Upper lobe of left lung (tissue), 6 donors: ENCODE measurements at regions not wholly inside any gene's neighbourhood (a gene's known extent, or its start where the extent isn't known, plus 50 kb on each side); places are given as distances from the start of the nearest gene placed in this dataset.

ENCODE experiments used
- ATAC-seq, 2 donors: fragments of 200-7000 bp; cut with Tn5 transposase; one replicate each; pipeline ENCODE4 v1.9.1; 2022; ENCODE audit warnings: mild to moderate bottlenecking in 2 of 2, moderate library complexity in 2 of 2; ENCODE audit not compliant: low FRiP score in 2 of 2
- DNase-seq, 2 donors: peaks; one replicate each; pipeline ENCODE4 v3.0.0-alpha.2; 2019 to 2020
- H3K27ac ChIP-seq, 4 donors: fragments of 200-600 bp; sonication (generic); one replicate each; pipeline ENCODE4 v1.5.1; 2016 to 2019
- H3K27me3 ChIP-seq, 4 donors: fragments of 200-600 bp; sonication (generic); one replicate each; pipeline ENCODE4 v1.5.1; 2017 to 2019
- H3K36me3 ChIP-seq, 4 donors: fragments of 200-600 bp; sonication (generic); one replicate each; pipeline ENCODE4 v1.5.1; 2016 to 2019
- H3K4me1 ChIP-seq, 4 donors: fragments of 200-600 bp; sonication (generic); one replicate each; pipeline ENCODE4 v1.5.1; 2018 to 2019
- H3K4me3 ChIP-seq, 4 donors: fragments of 200-600 bp; sonication (generic); one replicate each; pipeline ENCODE4 v1.5.1; 2017 to 2019; ENCODE audit warnings: mild to moderate bottlenecking in 2 of 4, moderate library complexity in 1 of 4
- H3K9me3 ChIP-seq, 4 donors: fragments of 200-600 bp; sonication (generic); one replicate each; pipeline ENCODE4 v1.5.1; 2018 to 2019
- EP300 ChIP-seq, 4 donors: sonication (generic); formaldehyde crosslinking; IDR thresholded peaks; one replicate each; pipeline ENCODE4 v1.5.1; 2017; ENCODE audit warnings: antibody characterized with exemption in 4 of 4, control low read depth in 2 of 4
- POLR2A ChIP-seq, 4 donors: fragments of 450-650 bp; IDR thresholded peaks; one replicate each; pipeline ENCODE4 v1.5.1; 2016 to 2017; ENCODE audit warnings: antibody characterized with exemption in 4 of 4, mild to moderate bottlenecking in 2 of 4
- POLR2AphosphoS5 ChIP-seq, 2 donors: sonication (generic); formaldehyde crosslinking; IDR thresholded peaks; one replicate each; pipeline ENCODE4 v1.5.1; 2017; ENCODE audit warnings: antibody characterized with exemption in 2 of 2
- WGBS, 2 donors: methylation state at CpG; one replicate each; pipeline ENCODE4 v1.1.5; 2017 to 2018; 5-methylcytosine and 5-hydroxymethylcytosine counted together
- TF ChIP-seq, protein P1 (sequence below), 6 experiments: fragments of 450-650 bp in 4 of 6; fragments of 200-600 bp in 2 of 6; sonication (generic) in 2 of 6; IDR thresholded peaks; one replicate each; pipeline ENCODE4 v1.5.1; 2016 to 2019; ENCODE audit warnings: antibody characterized with exemption in 6 of 6
- donor health status: DM: no; HTN: no; CAD: no; lungs with moderate emphysema.
- donor health status: DM: no; HTN: yes; CAD: no; lungs with severe emphysema.

DNA sequence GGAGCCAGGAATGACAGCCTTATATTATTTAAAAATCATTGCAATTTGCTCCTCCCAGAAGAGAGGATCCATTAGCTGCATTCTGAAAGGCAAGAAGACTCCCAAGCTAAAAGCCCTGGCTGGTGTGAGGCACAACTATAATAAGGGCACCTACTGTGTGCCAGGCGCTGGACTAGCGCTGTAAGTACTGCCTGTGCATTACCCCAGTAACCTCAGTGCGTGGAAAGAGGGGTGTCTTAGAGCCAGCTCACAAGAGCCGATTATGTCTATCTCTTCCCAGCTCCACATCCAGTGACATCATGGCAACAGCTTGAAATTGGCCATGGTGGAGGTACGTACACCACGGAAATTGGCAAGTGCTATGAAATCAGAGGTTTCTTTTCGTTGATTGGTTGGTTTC, 141.7 kb upstream of the IRF2BP2 start:
- Histone ChIP-seq H3K4me3 (no peak overlapping the region), H3K27me3 (no peaks in the 10 kb centered on the region), H3K36me3 (no peaks in the 10 kb centered on the region), H3K4me1 (peaks cover 6 to 12% (median 8%) of the 10 kb centered on the region in 4 donors), H3K27ac (no peak overlapping the region), H3K9me3 (no peaks in the 10 kb centered on the region)
- no peak for DNase-seq
- no peak for ATAC-seq
- WGBS, 2 donors = 96% methylated on average over 7 of the region's 7 CpGs
- TF ChIP-seq, protein P1, sequence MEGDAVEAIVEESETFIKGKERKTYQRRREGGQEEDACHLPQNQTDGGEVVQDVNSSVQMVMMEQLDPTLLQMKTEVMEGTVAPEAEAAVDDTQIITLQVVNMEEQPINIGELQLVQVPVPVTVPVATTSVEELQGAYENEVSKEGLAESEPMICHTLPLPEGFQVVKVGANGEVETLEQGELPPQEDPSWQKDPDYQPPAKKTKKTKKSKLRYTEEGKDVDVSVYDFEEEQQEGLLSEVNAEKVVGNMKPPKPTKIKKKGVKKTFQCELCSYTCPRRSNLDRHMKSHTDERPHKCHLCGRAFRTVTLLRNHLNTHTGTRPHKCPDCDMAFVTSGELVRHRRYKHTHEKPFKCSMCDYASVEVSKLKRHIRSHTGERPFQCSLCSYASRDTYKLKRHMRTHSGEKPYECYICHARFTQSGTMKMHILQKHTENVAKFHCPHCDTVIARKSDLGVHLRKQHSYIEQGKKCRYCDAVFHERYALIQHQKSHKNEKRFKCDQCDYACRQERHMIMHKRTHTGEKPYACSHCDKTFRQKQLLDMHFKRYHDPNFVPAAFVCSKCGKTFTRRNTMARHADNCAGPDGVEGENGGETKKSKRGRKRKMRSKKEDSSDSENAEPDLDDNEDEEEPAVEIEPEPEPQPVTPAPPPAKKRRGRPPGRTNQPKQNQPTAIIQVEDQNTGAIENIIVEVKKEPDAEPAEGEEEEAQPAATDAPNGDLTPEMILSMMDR (IDR thresholded peaks at IDR 0.05) = no peak
- TF ChIP-seq EP300 (IDR thresholded peaks at IDR 0.05) = no peak
- TF ChIP-seq POLR2AphosphoS5 (IDR thresholded peaks at IDR 0.05) = no peak
- no peak for TF ChIP-seq POLR2A (IDR thresholded peaks at IDR 0.05)

DNA sequence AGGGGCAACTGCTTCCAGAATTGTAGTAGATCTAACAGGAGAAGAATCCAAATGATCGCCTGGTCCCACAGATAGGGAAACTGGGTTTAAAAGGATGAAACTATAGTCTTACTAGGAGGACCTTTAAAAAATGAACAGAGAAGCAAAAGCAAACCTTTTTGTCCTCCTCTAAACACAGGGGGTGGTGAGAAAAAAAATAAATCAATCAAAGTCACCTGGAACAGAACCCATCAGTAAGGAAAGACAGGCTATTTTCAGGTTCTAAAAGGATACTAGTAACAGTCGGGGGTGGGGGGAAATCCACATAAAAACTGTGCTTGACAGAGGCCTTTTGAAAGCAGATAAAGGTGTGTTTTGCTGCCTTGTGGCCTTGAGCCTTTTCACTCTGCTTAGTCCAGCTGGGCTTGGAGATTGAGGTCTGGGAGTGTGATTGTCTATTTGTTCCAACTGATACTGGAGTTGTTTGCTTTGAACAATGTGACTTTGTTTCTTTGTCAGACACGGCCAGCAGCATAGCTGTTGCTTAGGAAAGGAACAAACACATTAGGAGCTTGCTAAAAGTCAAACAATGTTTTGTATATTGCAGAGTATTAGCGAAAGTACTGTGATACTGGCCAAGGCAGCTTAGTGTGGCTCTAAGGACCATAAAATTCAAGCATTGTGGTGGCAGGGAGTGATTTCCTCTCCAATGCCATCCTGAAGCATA, 141.1 kb upstream of the IRF2BP2 start:
- Histone ChIP-seq H3K36me3 (no peaks in the 10 kb centered on the region), H3K4me1 (peaks cover 6 to 12% (median 8%) of the 10 kb centered on the region in 4 donors), H3K27me3 (no peaks in the 10 kb centered on the region), H3K27ac (peak overlapping the region in 1 of 4 donors; percentile 40), H3K9me3 (no peaks in the 10 kb centered on the region), H3K4me3 (no peak overlapping the region)
- TF ChIP-seq, protein P1 (IDR thresholded peaks at IDR 0.05) = no peak
- TF ChIP-seq POLR2AphosphoS5 (IDR thresholded peaks at IDR 0.05) = no peak
- no peak for ATAC-seq
- WGBS, 2 donors = 66% methylated on average over 4 of the region's 4 CpGs
- no peak for DNase-seq

DNA sequence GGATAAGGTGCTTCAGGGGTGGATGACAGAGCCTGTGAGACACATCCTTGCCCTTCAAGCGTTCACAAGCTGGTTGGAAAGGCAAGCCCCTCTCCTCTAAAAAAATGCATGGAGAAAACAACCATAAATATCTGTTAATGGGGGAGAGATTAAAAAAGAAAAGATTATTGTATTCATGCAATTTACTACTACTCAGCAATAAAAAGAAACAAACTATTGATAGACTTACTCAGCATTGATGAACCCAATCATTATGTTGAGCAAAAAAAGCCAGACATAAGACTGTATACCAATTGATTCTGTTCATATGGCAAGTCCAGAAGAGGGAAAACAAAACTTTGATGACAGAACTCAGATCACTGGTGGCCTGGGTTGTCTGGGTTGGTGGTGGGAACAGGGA, 138.7 kb upstream of the IRF2BP2 start:
- TF ChIP-seq EP300 (IDR thresholded peaks at IDR 0.05) (no peak), POLR2AphosphoS5 (IDR thresholded peaks at IDR 0.05) (no peak)
- TF ChIP-seq, protein P1 (IDR thresholded peaks at IDR 0.05) = no peak
- peaks cover 0 to 7% (median 4%) of the 10 kb centered on the region in 4 donors for H3K4me1 ChIP-seq
- no peaks in the 10 kb centered on the region for H3K27me3 ChIP-seq
- DNase-seq = no peak
- H3K36me3 ChIP-seq = no peaks in the 10 kb centered on the region
- 91 to 97% methylated on average over 1 of the region's 1 CpG for WGBS, 2 donors
- H3K9me3 ChIP-seq = no peaks in the 10 kb centered on the region
- H3K4me3 ChIP-seq = no peak overlapping the region
- no peak overlapping the region for H3K27ac ChIP-seq
- ATAC-seq = no peak

DNA sequence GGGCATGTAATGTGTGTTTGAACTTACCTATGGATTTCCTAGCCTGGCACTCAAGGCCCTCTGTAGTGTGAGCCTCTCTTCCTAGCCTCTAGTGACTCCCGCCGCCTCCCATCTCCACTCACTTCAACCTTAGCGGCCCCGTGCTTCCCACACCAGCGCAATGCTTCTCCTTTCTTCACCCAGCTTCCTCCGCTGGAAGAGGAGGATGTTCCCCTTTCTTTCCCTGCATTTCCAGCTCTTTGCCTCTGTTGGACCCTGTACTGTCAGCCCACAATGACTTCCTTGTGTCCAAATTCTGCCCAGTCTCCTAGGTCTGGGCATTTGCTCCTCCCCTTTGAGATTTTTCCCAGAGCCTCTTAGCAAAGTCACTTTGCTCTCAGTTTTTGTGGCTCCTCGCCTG, 138.1 kb upstream of the IRF2BP2 start:
- Histone ChIP-seq H3K4me1 (peaks cover 0 to 8% (median 5%) of the 10 kb centered on the region in 4 donors), H3K9me3 (no peaks in the 10 kb centered on the region), H3K4me3 (no peak overlapping the region), H3K36me3 (no peaks in the 10 kb centered on the region), H3K27ac (no peak overlapping the region), H3K27me3 (no peaks in the 10 kb centered on the region)
- TF ChIP-seq POLR2A (IDR thresholded peaks at IDR 0.05) = no peak
- TF ChIP-seq POLR2AphosphoS5 (IDR thresholded peaks at IDR 0.05) = no peak
- no peak for TF ChIP-seq EP300 (IDR thresholded peaks at IDR 0.05)
- TF ChIP-seq, protein P1 (IDR thresholded peaks at IDR 0.05) = no peak
- DNase-seq (no peak), ATAC-seq (no peak)
- 69 to 91% methylated on average over 7 of the region's 7 CpGs for WGBS, 2 donors

DNA sequence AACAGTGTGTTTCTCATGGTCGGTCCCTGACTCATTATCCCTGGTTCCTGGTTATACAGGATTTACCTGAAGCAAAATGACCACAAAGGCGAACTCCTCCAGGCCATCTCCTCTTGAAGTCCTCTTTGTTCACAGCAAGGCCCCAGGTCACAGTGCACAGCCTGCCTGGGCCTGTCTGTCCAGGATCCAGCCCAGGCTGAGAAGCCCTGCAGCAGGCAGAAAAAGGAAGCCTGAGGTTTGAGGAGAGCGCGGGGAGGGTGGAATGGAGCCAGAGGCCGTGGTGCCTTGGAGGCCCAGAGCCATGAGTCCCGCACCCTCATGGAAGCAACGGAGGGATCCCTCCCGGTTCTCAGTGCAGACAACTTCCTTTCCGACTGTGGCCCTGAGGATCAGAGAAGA, 136.8 kb upstream of the IRF2BP2 start:
- ATAC-seq (no peak), DNase-seq (no peak)
- Histone ChIP-seq H3K9me3 (no peaks in the 10 kb centered on the region), H3K4me3 (no peak overlapping the region), H3K27me3 (no peaks in the 10 kb centered on the region), H3K36me3 (no peaks in the 10 kb centered on the region), H3K27ac (no peak overlapping the region), H3K4me1 (peaks cover 0 to 8% (median 5%) of the 10 kb centered on the region in 4 donors)
- TF ChIP-seq EP300 (IDR thresholded peaks at IDR 0.05) (no peak), POLR2AphosphoS5 (IDR thresholded peaks at IDR 0.05) (no peak), POLR2A (IDR thresholded peaks at IDR 0.05) (no peak)
- TF ChIP-seq, protein P1 (IDR thresholded peaks at IDR 0.05) = no peak
- 76 to 80% methylated on average over 9 of the region's 9 CpGs for WGBS, 2 donors
